Vagina (tissue), 2 donors: ENCODE measurements at regions not wholly inside any gene's neighbourhood (a gene's known extent, or its start where the extent isn't known, plus 50 kb on each side); places are given as distances from the start of the nearest gene placed in this dataset.

Experiments
- CTCF ChIP-seq, 3 experiments: fragments of 450-650 bp in 2 of 3; fragments of 200-600 bp in 1 of 3; sonication (generic) in 1 of 3; IDR thresholded peaks; one replicate each; pipeline ENCODE4 v1.5.1; 2017 to 2019; ENCODE audit warnings: antibody characterized with exemption in 3 of 3, mild to moderate bottlenecking in 2 of 3, moderate library complexity in 2 of 3
- POLR2A ChIP-seq, 2 donors: fragments of 450-650 bp; IDR thresholded peaks; one replicate each; pipeline ENCODE4 v1.6.1; 2017; ENCODE audit warnings: antibody characterized with exemption in 2 of 2, mild to moderate bottlenecking in 2 of 2, moderate library complexity in 2 of 2
- POLR2AphosphoS5 ChIP-seq, 2 donors: sonication (generic); formaldehyde crosslinking; IDR thresholded peaks; one replicate each; pipeline ENCODE4 v1.9.0; 2017; ENCODE audit warnings: antibody characterized with exemption in 2 of 2, mild to moderate bottlenecking in 2 of 2, low read depth in 1 of 2; ENCODE audit not compliant: insufficient read depth in 1 of 2

GRCh38 chr7:25456467-25457171 lies 228.3 kb upstream of the NPVF start:
- TF ChIP-seq CTCF (IDR thresholded peaks at IDR 0.05), result no peak
- no peak for TF ChIP-seq POLR2A (IDR thresholded peaks at IDR 0.05)
- no peak for TF ChIP-seq POLR2AphosphoS5 (IDR thresholded peaks at IDR 0.05; ENCODE audit: insufficient read depth in 1 of 2, low read depth in 1 of 2)
